GM21447 (cell line): ENCODE measurements at regions not wholly inside any gene's neighbourhood (a gene's known extent, or its start where the extent isn't known, plus 50 kb on each side); places are given as distances from the start of the nearest gene placed in this dataset.

Experiments used
- ATAC-seq: cut with Tn5 transposase; IDR thresholded peaks from one replicate; pipeline ENCODE4 v1.9.1; 2021; ENCODE audit not compliant: unreplicated experiment

- no peak for ATAC-seq
Observed at GRCh38 chr21:41671859-41672542, 94.9 kb downstream of the RIPK4 start.

GRCh38 chr21:41671212-41671762, 95.6 kb downstream of the RIPK4 start:
- ATAC-seq = no peak

GRCh38 chr21:41670056-41670805, 96.6 kb downstream of the RIPK4 start:
- no peak for ATAC-seq

- ATAC-seq = no peak
Observed at GRCh38 chr21:41669533-41669830, 97.4 kb downstream of the RIPK4 start.

- ATAC-seq = no peak
Observed at GRCh38 chr21:41668686-41669532, 97.9 kb downstream of the RIPK4 start.

GRCh38 chr21:41668051-41668541, 98.8 kb downstream of the RIPK4 start:
- ATAC-seq = no peak

- ATAC-seq = no peak
Observed at GRCh38 chr21:41667136-41667535, 99.7 kb downstream of the RIPK4 start.

GRCh38 chr21:41666641-41667081, 100.2 kb downstream of the RIPK4 start:
- ATAC-seq = no peak

GRCh38 chr21:41665766-41666595, 100.9 kb downstream of the RIPK4 start:
- no peak for ATAC-seq

GRCh38 chr21:41664881-41665765, 101.7 kb downstream of the RIPK4 start:
- ATAC-seq = no peak

- ATAC-seq = no peak
Observed at GRCh38 chr21:41663805-41664788, 102.8 kb downstream of the RIPK4 start.

- no peak for ATAC-seq
Observed at GRCh38 chr21:41662761-41663160, 104.1 kb downstream of the RIPK4 start.

GRCh38 chr21:41662161-41662560, 104.7 kb downstream of the RIPK4 start:
- no peak for ATAC-seq

- ATAC-seq = no peak
Observed at GRCh38 chr21:41660748-41661147, 106.1 kb downstream of the RIPK4 start.

GRCh38 chr21:41659791-41660560, 106.9 kb downstream of the RIPK4 start:
- ATAC-seq = no peak

- ATAC-seq = no peak
Observed at GRCh38 chr21:41656946-41657525, 109.8 kb downstream of the RIPK4 start.

GRCh38 chr21:41655259-41655658, 111.6 kb downstream of the RIPK4 start:
- no peak for ATAC-seq
